MM.1S (cell line): ENCODE measurements at regions not wholly inside any gene's neighbourhood (a gene's known extent, or its start where the extent isn't known, plus 50 kb on each side); places are given as distances from the start of the nearest gene placed in this dataset.

ENCODE experiments used
- CTCF ChIP-seq: fragments of 300-600 bp; sonication (generic); IDR thresholded peaks from 2 replicates; pipeline ENCODE4 v1.5.1; 2016; ENCODE audit warnings: antibody characterized with exemption, low read length, mixed read lengths
- EZH2 ChIP-seq: fragments of 300-600 bp; sonication (generic); optimal IDR thresholded peaks from 2 replicates; pipeline ENCODE3; 2017; ENCODE audit warnings: low read depth, mild to moderate bottlenecking, antibody characterized with exemption, low read length, mixed read lengths
- EZH2phosphoT487 ChIP-seq: fragments of 300-600 bp; sonication (generic); IDR thresholded peaks from 2 replicates; pipeline ENCODE4 v1.6.1; 2018; ENCODE audit warnings: antibody characterized with exemption, low read length

DNA sequence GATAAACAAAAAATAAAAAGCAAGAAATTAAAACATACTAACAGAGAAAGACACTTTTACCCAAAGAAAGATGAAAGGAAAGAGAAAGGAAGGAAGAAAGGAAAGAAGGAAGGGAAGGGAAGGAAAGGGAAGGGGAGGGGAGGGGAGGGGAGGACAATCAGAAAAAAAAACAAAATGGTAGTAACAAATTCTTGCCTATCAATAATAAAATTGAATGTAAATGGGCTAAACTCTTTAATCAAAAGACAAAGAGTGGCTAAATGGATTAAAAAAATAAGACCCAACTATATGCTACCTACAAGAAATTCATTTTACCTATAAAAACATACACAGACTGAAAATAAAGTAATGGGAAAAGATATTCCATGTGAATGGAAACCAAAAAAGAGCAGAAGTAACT is 372.9 kb upstream of the NFIA start:
- TF ChIP-seq CTCF (no peak), EZH2 (no peak), EZH2phosphoT487 (no peak)
